T-helper 2 cell treated with Interferon-gamma antibody and Interleukin-4, amounts not matched to agents 100 ng/mL and 5 ng/mL, for 36 hours (primary cell): ENCODE measurements at regions not wholly inside any gene's neighbourhood (a gene's known extent, or its start where the extent isn't known, plus 50 kb on each side); places are given as distances from the start of the nearest gene placed in this dataset.

Source experiments
- intact Hi-C: fragments of 100-400 bp; cut with micrococcal nuclease; formaldehyde crosslinking; loops from one replicate; pipeline ENCODE4 v1.15.1; 2023

DNA sequence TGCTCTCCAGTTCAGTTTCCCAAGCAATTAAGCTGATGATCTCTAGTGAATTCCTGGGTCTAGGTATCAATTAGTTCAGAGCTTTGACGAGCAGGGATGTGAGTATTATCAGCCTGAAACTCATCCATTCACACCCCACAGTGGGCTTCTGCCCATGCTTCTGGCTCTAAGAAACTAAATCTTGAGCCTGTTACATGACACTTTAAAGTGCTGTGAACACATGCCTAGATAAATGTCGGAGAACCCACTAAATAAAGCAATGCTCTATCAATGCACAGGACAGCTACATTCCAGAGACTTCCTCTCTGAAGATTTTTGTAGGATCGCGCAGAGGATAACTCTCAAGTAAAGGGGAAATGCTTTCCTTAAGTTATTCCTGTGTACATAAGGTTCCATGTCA, 356.5 kb upstream of the TNP1 start:
- intact Hi-C loops: no loop called here

DNA sequence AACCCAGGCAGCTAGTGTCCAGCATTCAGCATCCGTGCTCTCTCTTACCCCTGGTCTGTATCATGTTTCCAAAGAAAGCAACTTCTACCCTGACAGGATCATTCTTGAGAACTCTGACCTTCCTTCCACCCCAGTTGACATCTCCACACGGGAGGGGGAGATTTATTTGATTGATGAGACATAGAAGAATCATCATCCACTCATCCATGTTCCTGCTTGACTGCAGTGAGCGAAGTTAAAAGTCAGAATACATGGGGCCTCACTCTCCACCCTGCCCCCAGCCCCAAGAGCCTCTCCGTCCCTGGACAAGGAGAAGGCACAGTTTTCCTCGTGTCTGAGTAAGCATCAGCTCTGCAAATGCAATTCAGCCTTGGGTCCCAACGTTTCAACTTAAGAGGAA, 356.0 kb upstream of the TNP1 start:
- intact Hi-C loops: no loop called here

DNA sequence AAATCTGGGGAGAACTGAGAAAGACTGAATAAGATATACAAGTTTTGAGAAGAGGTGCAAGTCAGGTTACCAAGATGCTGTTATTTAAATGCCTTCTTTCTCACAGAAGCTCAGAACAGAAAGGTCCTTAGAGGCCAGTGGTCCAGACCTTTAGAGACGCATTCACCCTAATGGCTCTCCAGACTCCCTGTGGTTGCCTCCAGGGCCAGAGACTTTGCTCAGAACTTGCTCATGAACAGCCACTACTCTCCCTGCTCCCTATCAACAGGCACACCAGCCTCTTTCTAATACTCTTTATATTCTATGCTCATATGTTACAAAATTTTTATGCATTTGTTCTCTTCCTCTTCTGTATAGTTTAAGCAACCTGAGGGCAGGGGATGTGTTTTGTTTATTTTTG, 349.0 kb upstream of the TNP1 start:
- intact Hi-C loops: no loop called here

DNA sequence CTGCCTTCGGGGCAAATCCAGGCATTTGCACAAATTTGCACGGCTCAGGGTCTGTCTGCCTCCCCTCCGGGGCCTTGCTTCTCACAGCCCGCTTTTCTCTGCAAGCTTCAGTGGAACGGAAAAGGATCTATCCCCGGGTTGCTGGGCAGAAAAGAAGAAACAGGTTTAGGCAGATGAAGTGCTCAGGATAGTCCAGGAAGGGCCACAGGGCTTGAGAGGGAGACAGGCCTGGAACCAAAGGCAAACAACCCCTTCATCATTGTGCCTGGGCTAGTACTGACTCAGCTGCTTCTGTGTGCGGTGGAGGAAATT, 347.8 kb upstream of the TNP1 start:
- intact Hi-C loops: no loop called here

DNA sequence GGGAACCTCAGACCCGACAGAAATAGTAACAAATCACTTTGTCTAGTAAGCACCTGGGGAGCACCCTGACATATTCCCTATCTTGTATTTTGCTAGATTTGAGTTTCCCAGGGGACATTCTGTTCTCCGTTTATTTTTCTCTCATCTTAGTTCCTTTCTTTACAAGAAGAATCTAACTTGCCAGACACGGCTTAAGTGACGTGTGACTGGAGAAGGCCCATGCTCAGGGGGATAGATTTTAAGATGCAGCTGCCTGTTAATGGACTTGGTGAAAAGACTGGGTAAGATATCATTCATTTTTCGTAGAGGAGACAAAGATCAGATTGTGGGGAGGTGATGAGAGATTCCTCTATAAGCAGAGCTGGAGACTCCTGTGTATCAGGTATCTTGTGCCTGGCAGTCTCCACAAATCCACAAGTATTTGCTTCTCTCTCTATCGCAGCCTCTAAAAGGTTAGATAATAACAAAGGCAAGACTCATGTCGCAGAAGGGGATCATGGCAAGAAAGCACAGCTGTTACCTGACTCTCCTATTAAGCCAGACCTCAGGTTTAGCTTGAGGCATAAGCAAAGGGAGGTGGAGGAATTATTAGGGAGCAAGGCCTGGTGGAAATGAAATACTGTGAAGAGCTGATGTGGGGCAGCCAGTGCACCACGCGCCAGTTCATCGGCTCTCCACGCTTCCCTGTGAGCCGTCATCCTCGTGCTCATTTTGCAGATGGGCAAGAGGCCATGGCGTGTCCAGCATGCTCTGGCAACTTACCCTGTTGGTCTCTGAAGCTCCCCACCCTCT, 347.2 kb upstream of the TNP1 start:
- intact Hi-C loops: no loop called here

DNA sequence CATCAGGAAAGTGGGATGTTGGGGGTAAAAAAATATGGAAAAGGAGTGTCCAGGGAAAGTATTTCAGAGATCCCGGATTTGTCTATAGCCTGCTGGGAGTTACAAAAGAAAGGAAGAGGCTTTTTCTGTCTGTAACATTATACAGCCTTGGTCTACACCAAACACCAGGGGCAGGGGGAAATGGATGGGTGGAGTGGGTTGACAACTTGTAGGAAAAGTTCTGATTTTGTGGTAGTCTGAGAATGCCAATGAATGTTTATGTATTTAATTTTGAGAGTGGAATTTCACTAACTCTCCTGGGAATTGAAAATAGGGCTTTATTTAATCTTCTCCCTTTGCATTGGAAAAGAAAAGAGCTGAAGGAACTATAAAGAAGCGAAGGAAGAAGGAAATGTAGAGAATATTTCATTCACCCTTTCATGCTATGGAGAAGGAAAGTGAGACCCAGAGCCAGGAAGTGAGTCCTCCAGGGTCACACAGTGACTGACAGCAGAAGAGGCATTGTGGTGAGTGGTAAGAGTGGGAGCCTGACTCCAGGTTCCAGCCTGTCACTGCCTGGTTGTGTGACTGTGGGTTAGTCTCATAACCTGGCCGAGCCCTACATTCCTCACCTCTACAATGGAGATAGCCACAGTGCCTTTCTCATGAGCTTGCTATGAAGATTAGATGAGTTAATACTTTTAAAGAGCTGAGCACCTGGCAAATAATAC, 346.3 kb upstream of the TNP1 start:
- intact Hi-C loops: no loop called here

DNA sequence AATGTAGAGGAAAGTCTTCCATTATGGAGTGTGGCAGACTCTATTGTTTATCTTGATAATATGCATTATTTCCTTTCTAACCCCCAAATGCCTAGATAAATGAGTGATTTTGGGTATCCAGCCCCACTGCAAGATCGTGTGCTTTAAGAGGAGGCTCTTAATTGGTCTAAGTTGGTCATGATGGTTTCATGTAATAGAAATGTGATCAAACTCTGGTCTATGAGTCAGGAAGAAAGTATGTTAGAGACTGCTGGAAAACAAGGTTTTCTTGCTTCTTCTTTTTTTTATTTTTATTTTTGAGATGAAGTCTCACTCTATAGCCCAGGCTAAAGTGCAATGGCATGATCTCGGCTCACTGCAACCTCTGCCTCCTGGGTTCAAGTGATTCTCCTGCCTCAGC, 344.5 kb upstream of the TNP1 start:
- intact Hi-C loops: no loop called here

DNA sequence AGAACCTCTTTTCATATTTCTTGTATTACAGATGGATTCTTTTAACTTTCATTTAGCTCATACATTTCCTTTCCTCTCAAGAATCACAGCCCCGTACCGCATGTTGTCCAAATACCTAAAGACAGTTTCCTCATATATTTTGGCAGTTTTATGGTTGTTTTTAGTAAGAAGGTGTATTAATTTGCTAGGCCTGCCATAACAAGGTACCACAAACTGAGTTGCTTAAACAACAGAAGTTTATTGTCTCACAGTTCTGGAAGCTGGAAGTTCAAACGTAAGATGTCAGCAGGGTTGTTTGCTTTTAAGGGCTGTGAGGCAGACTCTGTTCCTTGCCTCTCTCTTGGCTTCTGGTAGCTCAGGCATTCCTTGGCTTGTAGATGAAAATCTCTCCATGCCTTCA, 343.2 kb upstream of the TNP1 start:
- intact Hi-C loops: no loop called here

DNA sequence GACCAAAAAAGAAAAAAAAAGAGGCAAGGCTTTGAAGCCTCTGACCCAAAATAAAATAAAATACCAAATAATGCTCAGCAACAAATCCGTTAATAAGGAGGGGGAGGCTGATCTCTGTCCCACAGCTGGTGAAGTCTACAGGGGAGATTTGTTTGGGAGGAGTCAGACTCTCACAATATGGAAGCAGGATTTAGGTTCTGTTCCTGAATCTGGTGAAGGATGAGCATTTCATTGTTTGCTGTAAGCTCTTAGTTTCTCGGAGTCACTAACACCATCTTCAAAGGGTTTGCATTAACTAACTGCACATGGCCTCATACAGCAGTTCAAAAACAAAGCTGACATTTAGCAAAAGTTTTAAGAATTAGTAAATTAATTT, 339.4 kb upstream of the TNP1 start:
- intact Hi-C loops: no loop called here

DNA sequence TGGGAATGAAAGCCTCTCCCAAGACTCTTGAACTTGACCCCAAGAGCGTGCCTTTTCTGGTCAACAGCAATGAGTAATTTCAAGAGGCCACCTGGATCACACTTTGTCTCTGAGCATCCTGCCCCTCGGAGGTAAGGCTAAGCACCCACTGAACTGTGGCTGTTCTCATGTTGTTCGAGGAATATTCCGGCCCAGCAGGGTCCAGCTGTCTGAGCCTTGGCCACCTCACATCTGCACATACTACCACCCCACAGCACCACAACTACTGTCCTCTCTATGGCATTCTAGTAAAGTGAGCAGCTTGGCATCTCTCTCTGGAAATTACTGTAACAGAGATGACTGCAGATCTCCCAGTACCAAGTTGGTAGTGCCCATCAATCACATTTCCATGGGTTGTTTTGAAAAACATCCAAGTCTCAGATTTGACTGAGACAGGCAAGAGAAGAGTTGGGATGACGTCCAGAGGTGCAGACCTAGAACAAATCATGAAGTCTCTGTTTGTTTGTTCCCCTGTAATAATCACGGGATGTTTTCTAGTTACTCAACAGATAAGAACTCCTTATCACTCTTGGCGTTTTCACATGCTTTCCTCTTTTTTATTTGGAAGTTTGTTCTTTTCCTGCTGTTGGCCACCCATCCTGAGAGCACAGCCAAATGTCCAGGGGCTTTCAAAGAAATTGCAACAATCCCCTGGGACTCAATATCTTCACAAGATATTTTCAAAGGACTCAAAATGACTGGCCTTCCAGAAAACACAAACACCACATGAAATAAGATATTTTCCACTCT, 336.0 kb upstream of the TNP1 start:
- intact Hi-C loops: no loop called here

DNA sequence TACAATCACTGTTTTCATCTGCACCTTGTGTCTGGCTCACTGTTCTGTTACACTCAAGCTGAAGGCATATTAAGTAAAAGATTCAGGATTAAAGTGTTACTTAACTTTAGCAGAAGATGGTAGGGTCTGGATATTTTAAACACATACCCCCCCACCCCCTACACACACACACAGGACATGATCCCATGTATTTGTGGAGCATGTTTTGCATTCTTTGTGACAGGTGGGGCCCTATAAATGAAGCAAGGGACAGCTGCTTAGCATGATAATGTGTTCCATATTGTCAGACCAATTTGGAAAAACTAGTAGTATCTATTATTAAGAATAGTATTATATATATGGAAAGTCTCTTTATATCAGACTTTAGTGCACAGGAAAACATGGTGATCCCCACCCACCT, 335.2 kb upstream of the TNP1 start:
- intact Hi-C loops: no loop called here

DNA sequence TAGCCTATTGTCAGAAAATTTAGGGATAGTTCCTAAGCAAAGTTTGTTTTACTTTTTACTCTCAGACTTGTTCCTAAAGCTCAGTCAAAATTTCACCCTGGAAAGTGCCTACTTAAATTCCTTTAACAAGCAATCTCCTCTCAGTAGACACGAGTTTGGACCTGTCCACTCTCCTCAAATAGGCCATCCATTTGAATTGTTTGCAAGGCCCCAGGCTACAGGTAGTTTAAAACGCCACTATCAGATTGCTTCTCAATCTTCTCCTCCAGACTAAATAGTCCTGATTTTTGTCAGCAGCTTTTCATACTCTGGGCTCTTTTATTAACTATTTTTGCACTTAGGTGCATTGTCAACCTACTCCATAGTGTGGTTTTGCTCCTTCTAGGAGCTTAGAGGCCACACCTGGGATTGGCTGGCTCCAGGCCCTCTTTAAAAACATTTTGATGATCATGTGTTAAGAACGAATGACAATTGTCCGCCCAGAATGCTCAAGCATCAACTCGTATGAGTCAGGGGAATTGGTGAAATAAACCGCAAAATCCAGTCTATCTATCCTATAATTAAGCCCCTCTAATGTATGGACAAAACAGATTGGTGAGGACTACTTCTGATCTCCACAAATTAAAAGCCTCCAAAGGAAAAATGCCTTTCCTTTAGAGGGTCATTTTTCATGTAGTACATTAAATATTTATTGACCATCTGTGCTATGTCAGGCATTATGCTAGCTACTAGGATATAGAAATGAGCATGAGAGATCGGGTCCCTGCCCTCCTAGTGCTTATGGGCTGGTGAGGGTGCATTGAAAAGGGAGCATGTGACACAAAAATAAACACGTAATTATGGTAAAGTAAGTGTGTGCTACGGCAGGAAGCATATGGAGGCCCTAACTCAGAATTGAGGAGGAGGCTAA, 333.8 kb upstream of the TNP1 start:
- intact Hi-C loops: no loop called here

DNA sequence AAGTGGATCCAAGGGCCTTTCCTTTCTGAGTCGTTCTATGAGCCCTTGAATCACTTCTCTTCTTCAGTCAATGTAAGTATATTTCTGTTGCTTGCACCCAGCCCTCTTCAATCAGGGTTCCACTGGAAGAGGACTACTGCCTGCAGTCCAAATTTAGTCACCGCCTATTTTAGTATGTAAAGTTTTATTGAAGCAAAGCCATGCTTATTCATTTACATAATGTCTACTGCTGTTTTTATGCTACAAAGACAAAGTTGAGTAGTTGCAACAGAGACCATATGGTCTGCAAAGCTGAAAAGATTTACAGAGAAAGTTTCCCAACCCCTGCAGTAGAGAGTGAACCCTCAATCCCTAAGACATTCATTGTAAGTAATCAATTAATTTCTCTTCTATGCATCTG, 332.5 kb upstream of the TNP1 start:
- intact Hi-C loops: no loop called here

DNA sequence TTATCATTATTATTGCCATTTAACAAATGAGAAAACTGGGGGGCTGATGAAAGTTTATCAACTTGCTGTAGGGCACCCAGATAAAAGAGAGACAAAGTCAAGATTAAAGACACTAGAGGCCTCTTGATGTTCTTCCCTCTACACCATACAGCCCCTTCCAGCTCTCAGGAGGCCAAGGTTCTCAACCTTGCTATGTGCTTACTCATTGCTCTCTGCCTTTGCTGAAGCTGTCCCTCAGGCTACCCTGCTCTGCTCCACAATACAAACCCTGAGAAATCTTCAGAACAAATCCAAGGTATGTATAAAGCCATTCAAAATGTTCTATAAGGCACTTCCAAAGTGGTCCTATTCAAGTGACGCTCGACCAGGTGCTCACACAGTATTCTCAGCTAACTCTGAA, 329.9 kb upstream of the TNP1 start:
- intact Hi-C loops: no loop called here

DNA sequence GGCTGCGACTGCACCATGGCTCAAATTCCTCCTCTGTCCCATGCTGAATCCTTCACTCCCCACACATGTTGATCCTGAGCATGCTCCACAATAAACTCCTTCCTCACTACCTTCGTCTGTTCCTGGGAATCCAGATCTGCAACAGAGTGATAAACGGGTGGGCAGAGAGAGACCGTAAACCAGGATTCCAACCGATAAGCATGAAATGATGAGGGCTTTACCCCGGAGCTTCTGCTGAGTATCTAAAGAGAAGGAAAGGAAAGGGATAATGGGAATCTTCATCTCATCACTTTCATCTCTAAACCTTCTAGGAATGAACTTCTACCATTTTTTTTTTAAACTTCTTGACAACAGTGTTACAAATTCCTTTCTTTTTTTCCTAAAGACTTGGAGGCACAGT, 329.3 kb upstream of the TNP1 start:
- intact Hi-C loops: no loop called here

DNA sequence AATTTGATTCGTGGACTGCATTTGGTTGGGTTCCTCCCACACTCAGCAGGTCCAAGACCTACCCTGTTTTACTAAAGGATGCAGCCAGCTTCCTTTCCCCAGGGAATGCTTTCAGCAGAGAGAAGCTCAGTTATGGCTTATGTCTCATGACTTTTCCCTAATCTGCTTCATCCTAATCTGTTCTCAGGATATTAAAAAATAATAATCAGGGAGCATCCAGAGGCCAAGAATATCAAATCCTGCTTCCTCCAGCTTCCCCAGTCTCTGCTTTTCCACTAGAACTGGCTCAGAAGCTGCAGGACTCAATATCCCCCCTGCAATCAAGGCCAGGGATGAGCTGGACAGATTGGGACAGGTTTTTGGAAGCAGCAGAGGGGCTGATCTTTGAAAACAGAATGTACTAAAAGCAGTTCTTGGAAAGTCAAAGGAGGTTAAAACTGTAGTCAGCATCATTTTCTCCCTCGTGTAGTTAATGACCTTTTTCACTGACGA, 326.9 kb upstream of the TNP1 start:
- intact Hi-C loops: no loop called here

DNA sequence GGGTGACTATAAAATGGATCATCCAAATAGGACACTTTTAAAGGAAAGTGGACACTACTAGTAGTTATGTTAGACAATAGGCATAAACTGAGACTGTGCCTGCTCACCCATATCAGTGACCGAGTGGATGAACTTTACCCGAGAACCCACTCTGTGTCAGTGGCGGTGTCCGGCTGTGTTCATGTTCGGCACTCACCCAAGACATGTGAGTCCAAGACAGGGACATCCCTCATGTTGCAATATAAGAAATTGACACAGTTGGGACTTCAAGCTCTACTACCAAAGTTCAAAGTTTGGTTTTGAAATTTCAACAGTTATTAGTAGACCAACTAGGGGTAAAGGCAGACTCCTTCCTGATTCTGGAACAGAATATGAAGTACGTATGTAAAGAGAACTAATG, 326.3 kb upstream of the TNP1 start:
- intact Hi-C loops: no loop called here

DNA sequence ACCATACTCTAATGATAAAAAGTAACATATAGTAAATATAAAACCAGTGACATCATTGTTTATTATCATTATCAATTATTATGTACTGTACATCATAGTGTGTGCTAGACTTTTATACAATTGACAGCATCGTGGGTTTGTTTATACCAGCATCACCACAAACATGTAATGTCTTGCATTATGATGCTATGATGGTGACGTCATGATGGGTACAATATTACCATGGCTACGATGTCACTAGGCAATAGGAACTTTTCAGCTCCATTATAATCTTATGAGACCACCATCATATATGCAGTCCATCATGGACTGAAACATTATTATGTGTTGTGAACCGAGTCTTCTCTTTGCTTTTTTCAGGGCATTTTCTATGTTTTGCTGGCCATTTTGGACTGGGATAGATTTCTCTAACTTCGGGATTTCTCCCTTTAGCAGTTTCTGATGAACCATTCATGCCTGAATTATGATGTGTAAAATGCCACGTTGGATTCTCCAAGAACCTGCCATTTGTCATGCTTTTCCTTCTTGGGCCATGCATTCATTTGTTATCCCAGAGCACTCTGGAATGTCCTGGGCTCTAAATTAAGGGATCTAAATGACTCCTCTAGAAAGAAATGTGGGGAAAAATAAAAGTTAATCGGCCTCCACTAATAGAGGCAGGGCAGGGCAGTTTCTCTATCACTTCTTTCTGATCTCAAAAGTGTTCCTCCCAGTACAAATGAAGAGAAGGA, 325.6 kb upstream of the TNP1 start:
- intact Hi-C loops: no loop called here

DNA sequence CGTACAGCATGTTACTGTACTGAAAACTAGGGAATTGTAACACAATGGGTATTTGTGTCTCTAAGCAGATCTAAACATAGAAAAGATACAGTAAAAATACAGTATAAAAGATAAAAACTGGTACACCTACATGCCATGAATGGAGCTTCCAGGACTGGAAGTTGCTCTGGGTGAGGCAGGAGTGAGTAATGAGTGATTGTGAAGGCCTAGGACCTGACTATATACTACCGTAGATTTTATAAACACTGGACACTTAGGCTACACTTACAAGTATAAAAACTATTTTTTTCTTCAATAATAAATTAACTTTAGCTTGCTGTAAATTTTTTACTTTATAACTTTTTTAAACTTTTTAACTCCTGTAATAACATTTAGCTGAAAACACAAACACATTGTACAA, 324.4 kb upstream of the TNP1 start:
- intact Hi-C loops: no loop called here

DNA sequence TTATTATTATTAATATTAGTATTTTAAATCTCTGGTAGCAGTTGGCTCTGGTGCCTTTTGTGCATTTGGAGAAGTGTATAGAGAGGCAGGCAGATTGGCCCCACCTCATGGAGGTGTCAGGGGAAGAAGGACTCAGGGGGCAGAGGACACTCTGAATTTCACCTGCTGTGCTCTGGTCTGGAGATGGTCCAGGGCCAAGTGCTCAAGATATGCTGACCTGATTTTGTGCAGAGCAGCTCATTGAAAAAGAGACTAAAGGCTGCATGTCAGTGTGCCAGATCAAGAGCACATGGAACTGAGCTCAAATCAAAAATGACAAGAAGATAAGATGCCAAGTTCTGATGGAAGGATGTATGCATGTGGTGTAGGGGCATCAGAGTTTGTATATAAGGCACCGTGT, 323.6 kb upstream of the TNP1 start:
- intact Hi-C loops: no loop called here

DNA sequence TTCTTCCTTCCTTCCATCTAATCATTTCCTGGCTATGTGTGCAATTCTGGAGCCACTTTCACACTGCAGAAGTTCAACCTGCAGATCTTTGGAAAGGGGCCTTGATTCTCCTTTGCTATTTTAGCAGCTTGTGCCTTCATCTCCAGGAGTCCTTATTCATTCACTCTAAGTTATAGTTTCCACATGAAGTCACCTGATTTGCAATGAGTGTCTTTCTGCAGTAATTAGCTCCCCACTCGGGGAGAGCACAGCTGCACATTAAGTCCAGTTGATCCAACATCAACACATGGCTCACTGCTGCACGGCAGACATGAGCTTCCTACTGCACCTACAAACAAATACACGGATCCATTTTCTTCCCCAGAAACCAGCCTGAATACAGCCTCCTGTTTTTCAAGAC, 323.1 kb upstream of the TNP1 start:
- intact Hi-C loops: no loop called here
